ENCODE measurements at regions not wholly inside any gene's neighbourhood (a gene's known extent, or its start where the extent isn't known, plus 50 kb on each side); places are given as distances from the start of the nearest gene placed in this dataset.

DNA sequence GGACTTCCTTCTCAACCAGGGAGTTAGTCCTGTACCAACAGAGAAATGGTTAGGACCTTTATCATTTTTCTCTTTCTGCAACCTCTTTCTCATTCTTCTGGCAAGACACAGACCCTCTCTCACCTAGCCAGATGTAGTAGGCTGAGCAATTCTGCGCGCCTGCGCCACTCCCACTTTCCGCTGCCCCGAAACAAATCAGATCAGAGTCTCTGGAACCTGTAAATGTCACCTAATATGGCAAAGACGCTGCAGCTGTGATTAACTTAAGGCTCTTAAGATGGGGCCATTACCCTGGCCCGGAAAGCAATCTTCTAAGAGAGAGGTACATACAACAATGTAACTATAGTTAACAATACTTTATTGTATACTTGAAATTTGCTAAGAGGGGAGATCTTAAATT is 94.3 kb upstream of the ASIC2 start:
- TF ChIP-seq CTCF (IDR thresholded peaks at IDR 0.05; ENCODE audit: low read length) (no peak), EZH2 (IDR thresholded peaks at IDR 0.05; ENCODE audit: borderline replicate concordance, low read length) (no peak)
